Liver (tissue), 8 donors: ENCODE measurements at regions not wholly inside any gene's neighbourhood (a gene's known extent, or its start where the extent isn't known, plus 50 kb on each side); places are given as distances from the start of the nearest gene placed in this dataset.

Source experiments
- DNase-seq: peaks from one replicate; pipeline ENCODE4 v3.0.0-alpha.2; 2017; ENCODE audit warnings: low spot score
- H3K27ac ChIP-seq, 2 donors: one replicate each; pipeline ENCODE4 v1.7.0; 2013; ENCODE audit warnings: inconsistent platforms in 2 of 2, low read length in 2 of 2, control low read depth in 1 of 2, low read depth in 1 of 2, mild to moderate bottlenecking in 1 of 2
- H3K27me3 ChIP-seq, 4 donors: one replicate each; pipeline versions ENCODE4 v1.6.1 to v1.7.0; 2013; ENCODE audit warnings: low read length in 3 of 4, inconsistent platforms in 1 of 4, mild to moderate bottlenecking in 1 of 4, moderate library complexity in 1 of 4; ENCODE audit not compliant: control insufficient read depth in 4 of 4, insufficient read depth in 4 of 4
- H3K36me3 ChIP-seq, 4 donors: one replicate each; pipeline versions ENCODE4 v1.6.1 to v1.7.0; 2013; ENCODE audit warnings: low read length in 3 of 4, mild to moderate bottlenecking in 3 of 4, low read depth in 1 of 4, moderate library complexity in 1 of 4; ENCODE audit not compliant: control insufficient read depth in 4 of 4, insufficient read depth in 3 of 4
- H3K4me1 ChIP-seq, 4 donors: one replicate each; pipeline versions ENCODE4 v1.6.1 to v1.7.0; 2013; ENCODE audit warnings: low read length in 3 of 4, mild to moderate bottlenecking in 3 of 4, moderate library complexity in 1 of 4; ENCODE audit not compliant: control insufficient read depth in 4 of 4, insufficient read depth in 4 of 4
- H3K4me3 ChIP-seq, 3 donors: one replicate each; pipeline versions ENCODE4 v1.6.1 to v1.7.0; 2013; ENCODE audit warnings: low read length in 3 of 3, control low read depth in 1 of 3, low read depth in 1 of 3, mild to moderate bottlenecking in 1 of 3
- H3K9ac ChIP-seq, 2 donors: one replicate each; pipeline ENCODE4 v1.7.0; 2013; ENCODE audit warnings: low read length in 2 of 2, mild to moderate bottlenecking in 2 of 2, moderate library complexity in 2 of 2, control low read depth in 1 of 2, low read depth in 1 of 2
- H3K9me3 ChIP-seq, 4 donors: one replicate each; pipeline versions ENCODE4 v1.6.1 to v1.7.0; 2013; ENCODE audit warnings: low read length in 3 of 4; ENCODE audit not compliant: control insufficient read depth in 4 of 4
- HNF4A ChIP-seq, 2 donors: conservative IDR thresholded peaks; 2 replicates each; pipeline ENCODE4 v1.6.1; 2016; ENCODE audit warnings: antibody characterized with exemption in 2 of 2, mild to moderate bottlenecking in 2 of 2
- NR2F2 ChIP-seq: IDR thresholded peaks from 2 replicates; pipeline ENCODE4 v1.6.1; 2016; ENCODE audit warnings: antibody characterized with exemption
- RXRA ChIP-seq, 2 donors: IDR thresholded peaks; 2 replicates each; pipeline ENCODE4 v1.6.1; 2017 to 2018; ENCODE audit warnings: antibody characterized with exemption in 2 of 2, mild to moderate bottlenecking in 1 of 2
- SP1 ChIP-seq: IDR thresholded peaks from 2 replicates; pipeline ENCODE4 v1.6.1; 2018; ENCODE audit warnings: antibody characterized with exemption, mild to moderate bottlenecking
- YY1 ChIP-seq: IDR thresholded peaks from 2 replicates; pipeline ENCODE4 v1.6.1; 2016; ENCODE audit warnings: antibody characterized with exemption, mild to moderate bottlenecking
- WGBS: extraction: QIAGEN DNeasy Blood & Tissue Kit; methylation state at CpG from one replicate; pipeline ENCODE4 v1.1.7; 2013; 5-methylcytosine and 5-hydroxymethylcytosine counted together
- TF ChIP-seq, protein P1 (sequence below): IDR thresholded peaks from 2 replicates; pipeline ENCODE4 v1.6.1; 2016; ENCODE audit warnings: antibody characterized with exemption
- TF ChIP-seq, protein P2 (sequence below): fragments of 150-350 bp; IDR thresholded peaks from 2 replicates; pipeline ENCODE4 v1.5.1; 2017; ENCODE audit warnings: improper control_type of control experiment, low read depth, low read length; ENCODE audit not compliant: missing input control
- donor health status: healthy.
- donor health status: healthy.
- donor health status: healthy.
- donor health status: healthy.
- donor health status: healthy.

DNA sequence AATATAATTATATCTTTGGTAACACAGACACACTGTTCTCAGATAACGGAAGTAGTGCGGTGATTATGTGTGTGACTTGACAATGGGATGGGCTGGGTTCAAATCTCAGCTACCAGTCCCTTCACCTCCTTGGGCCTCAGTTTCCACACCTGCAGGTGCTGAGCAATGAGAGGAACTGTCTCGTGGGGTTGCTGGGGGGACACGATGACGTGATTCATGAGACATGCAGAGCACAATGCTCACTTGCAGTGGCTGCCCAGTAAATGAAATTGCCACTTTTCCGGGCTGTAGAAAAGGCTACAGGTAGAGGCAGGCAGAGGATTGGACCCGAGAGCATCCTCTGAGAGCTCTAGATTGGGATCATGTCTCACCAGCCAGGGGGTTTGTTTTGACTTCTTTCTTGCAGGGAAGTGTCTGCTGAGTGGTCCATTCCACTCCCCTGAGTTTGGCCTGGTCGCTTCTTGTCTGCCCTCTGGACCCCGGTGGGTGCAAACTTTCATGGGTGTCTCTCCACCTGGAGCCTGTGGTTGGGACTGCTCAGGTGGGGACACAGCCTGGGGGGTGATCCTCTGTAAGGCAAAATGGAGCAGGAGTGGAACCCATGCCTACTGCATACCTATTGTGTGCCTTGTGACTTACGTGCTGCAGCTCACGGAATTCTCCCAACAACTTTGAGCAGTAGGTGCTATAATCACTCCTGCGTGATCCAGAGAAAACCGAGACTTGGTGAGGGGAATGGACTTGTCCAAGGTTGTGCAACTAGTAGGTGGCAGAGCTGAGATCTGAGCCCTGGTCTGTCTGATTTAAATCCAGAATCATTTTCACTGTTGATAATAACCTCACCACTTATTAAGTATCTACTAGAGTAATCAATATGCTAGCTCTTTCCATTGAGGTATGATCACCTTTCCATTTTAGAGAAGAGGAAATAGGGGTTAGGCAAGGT, 147.2 kb downstream of the CEBPB start:
- Histone ChIP-seq H3K9ac (no peak overlapping the region), H3K27me3 (no peaks in the 10 kb centered on the region), H3K4me1 (peaks cover 0 to 4% (median under 1%) of the 10 kb centered on the region in 4 donors), H3K9me3 (no peaks in the 10 kb centered on the region), H3K36me3 (no peaks in the 10 kb centered on the region), H3K4me3 (no peak overlapping the region), H3K27ac (peak overlapping the region in 1 of 2 donors; percentile 66)
- DNase-seq, result no peak
- WGBS, result 98% methylated on average over 13 of the region's 13 CpGs
- TF ChIP-seq, protein P1, sequence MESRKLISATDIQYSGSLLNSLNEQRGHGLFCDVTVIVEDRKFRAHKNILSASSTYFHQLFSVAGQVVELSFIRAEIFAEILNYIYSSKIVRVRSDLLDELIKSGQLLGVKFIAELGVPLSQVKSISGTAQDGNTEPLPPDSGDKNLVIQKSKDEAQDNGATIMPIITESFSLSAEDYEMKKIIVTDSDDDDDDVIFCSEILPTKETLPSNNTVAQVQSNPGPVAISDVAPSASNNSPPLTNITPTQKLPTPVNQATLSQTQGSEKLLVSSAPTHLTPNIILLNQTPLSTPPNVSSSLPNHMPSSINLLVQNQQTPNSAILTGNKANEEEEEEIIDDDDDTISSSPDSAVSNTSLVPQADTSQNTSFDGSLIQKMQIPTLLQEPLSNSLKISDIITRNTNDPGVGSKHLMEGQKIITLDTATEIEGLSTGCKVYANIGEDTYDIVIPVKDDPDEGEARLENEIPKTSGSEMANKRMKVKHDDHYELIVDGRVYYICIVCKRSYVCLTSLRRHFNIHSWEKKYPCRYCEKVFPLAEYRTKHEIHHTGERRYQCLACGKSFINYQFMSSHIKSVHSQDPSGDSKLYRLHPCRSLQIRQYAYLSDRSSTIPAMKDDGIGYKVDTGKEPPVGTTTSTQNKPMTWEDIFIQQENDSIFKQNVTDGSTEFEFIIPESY, result no peak
- TF ChIP-seq SP1, result no peak
- TF ChIP-seq RXRA (IDR thresholded peaks at IDR 0.05), result no peak
- TF ChIP-seq NR2F2, result no peak
- TF ChIP-seq, protein P2, sequence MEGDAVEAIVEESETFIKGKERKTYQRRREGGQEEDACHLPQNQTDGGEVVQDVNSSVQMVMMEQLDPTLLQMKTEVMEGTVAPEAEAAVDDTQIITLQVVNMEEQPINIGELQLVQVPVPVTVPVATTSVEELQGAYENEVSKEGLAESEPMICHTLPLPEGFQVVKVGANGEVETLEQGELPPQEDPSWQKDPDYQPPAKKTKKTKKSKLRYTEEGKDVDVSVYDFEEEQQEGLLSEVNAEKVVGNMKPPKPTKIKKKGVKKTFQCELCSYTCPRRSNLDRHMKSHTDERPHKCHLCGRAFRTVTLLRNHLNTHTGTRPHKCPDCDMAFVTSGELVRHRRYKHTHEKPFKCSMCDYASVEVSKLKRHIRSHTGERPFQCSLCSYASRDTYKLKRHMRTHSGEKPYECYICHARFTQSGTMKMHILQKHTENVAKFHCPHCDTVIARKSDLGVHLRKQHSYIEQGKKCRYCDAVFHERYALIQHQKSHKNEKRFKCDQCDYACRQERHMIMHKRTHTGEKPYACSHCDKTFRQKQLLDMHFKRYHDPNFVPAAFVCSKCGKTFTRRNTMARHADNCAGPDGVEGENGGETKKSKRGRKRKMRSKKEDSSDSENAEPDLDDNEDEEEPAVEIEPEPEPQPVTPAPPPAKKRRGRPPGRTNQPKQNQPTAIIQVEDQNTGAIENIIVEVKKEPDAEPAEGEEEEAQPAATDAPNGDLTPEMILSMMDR, result no peak
- TF ChIP-seq HNF4A (conservative IDR thresholded peaks at IDR 0.05), result no peak
- no peak for TF ChIP-seq YY1

DNA sequence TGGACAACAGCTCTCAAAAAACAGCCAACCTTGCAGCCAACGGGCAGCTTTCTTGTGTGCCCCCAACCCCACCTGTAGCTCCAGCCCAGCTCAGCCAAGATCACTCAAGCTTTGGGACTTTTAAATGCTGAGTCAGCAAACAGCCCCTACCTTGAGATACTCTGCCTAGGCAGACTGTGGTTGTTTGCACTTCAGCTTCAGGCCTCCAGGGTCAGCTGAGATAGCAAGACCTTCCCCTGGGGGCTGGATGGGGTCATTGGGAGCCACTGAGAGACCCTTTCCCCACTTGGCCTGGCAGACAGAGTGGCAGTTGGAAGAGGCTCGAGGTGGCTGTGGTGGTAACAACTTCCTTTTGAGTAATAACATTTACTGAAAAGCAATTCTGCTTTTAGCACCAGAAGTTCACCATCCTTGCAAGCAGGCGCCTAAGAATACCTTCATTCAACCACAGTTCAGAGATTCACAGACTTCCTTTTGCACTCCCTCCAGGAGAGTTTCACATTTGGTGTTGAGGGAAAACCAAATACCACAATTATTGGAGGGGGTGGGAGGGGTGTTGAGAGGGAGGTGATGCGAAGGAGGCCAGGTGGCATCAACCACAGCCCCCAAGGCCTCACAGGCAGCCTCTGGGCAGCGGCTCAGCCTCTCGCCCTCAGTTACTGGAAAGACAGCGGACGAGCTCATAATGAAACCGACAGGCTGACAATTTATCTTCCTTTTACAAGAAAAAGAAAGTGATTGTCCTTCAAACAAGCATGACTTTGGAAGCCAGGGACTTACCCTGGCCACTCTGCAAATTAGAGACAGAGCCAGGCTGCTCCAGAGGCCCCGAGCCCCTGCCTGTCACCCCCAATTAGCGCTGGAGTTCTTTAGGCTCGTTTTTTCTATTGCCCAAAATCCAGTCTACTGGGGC, 148.1 kb downstream of the CEBPB start:
- Histone ChIP-seq H3K27ac (peak overlapping the region; percentile 52 to 66), H3K27me3 (no peaks in the 10 kb centered on the region), H3K4me1 (peaks cover 0 to 4% (median under 1%) of the 10 kb centered on the region in 4 donors), H3K36me3 (no peaks in the 10 kb centered on the region), H3K9ac (no peak overlapping the region), H3K9me3 (no peaks in the 10 kb centered on the region), H3K4me3 (no peak overlapping the region)
- peak; percentile 8 for TF ChIP-seq SP1
- TF ChIP-seq, protein P1, result no peak
- TF ChIP-seq RXRA (IDR thresholded peaks at IDR 0.05), result peak in 1 of 2 donors; percentile 31
- WGBS, result 66% methylated on average over 12 of the region's 12 CpGs
- peak; percentile 41 for DNase-seq
